H9 (cell line): ENCODE measurements at regions not wholly inside any gene's neighbourhood (a gene's known extent, or its start where the extent isn't known, plus 50 kb on each side); places are given as distances from the start of the nearest gene placed in this dataset.

Experiments
- DNase-seq: peaks from one replicate; pipeline ENCODE4 v3.0.0-alpha.2; 2017
- H2AFZ ChIP-seq: one replicate; pipeline ENCODE4 v1.6.1; 2013; ENCODE audit warnings: mild to moderate bottlenecking, low read length, control low read depth, moderate library complexity
- H2AK5ac ChIP-seq: 2 replicates; pipeline ENCODE4 v1.6.1; 2013; ENCODE audit warnings: low read length, control low read depth, mixed read lengths; ENCODE audit not compliant: insufficient read length
- H2BK120ac ChIP-seq: one replicate; pipeline ENCODE4 v1.6.1; 2013; ENCODE audit warnings: low read depth, mild to moderate bottlenecking, low read length, control low read depth, inconsistent platforms; ENCODE audit not compliant: poor library complexity, severe bottlenecking
- H2BK12ac ChIP-seq: 2 replicates; pipeline ENCODE4 v1.6.1; 2013; ENCODE audit warnings: low read length, control low read depth, mixed read lengths, low read depth; ENCODE audit not compliant: insufficient read length
- H2BK15ac ChIP-seq: 2 replicates; pipeline ENCODE4 v1.6.1; 2013; ENCODE audit warnings: low read depth, low read length, control low read depth
- H2BK20ac ChIP-seq: one replicate; pipeline ENCODE4 v1.6.1; 2013; ENCODE audit warnings: low read depth, mild to moderate bottlenecking, low read length, control low read depth, inconsistent platforms; ENCODE audit not compliant: poor library complexity, severe bottlenecking
- H2BK5ac ChIP-seq: 2 replicates; pipeline ENCODE4 v1.6.1; 2013; ENCODE audit warnings: low read length, control low read depth, mixed read lengths; ENCODE audit not compliant: insufficient read length
- H3K14ac ChIP-seq: 2 replicates; pipeline ENCODE4 v1.6.1; 2013; ENCODE audit warnings: low read length, control low read depth; ENCODE audit not compliant: insufficient read depth
- H3K18ac ChIP-seq: 2 replicates; pipeline ENCODE4 v1.6.1; 2013; ENCODE audit warnings: low read depth, mild to moderate bottlenecking, mixed read lengths, low read length, control low read depth; ENCODE audit not compliant: insufficient read length
- H3K23ac ChIP-seq: 2 replicates; pipeline ENCODE4 v1.6.1; 2013; ENCODE audit warnings: low read length, control low read depth, mixed read lengths, low read depth; ENCODE audit not compliant: insufficient read length
- H3K23me2 ChIP-seq: 2 replicates; pipeline ENCODE4 v1.6.1; 2013; ENCODE audit warnings: low read depth, mild to moderate bottlenecking, mixed read lengths, low read length, control low read depth; ENCODE audit not compliant: insufficient read length, poor library complexity, severe bottlenecking
- H3K27ac ChIP-seq: 2 replicates; pipeline ENCODE4 v1.5.1; 2013; ENCODE audit warnings: low read length, control low read depth, mixed read lengths, low read depth; ENCODE audit not compliant: insufficient read length
- H3K27me3 ChIP-seq: 2 replicates; pipeline ENCODE4 v1.6.1; 2013; ENCODE audit warnings: low read length, control low read depth, inconsistent platforms; ENCODE audit not compliant: insufficient read depth
- H3K4ac ChIP-seq: 2 replicates; pipeline ENCODE4 v1.6.1; 2013; ENCODE audit warnings: low read depth, mild to moderate bottlenecking, control low read depth, inconsistent platforms, low read length, moderate library complexity
- H3K4me1 ChIP-seq: 2 replicates; pipeline ENCODE4 v1.6.1; 2013; ENCODE audit warnings: low read length, control low read depth, inconsistent platforms; ENCODE audit not compliant: insufficient read depth
- H3K4me2 ChIP-seq: 2 replicates; pipeline ENCODE4 v1.6.1; 2013; ENCODE audit warnings: low read length, control low read depth, mixed read lengths; ENCODE audit not compliant: insufficient read length, insufficient read depth
- H3K56ac ChIP-seq: 2 replicates; pipeline ENCODE4 v1.6.1; 2013; ENCODE audit warnings: low read depth, mild to moderate bottlenecking, mixed read lengths, low read length, control low read depth; ENCODE audit not compliant: insufficient read length
- H3K79me1 ChIP-seq: 2 replicates; pipeline ENCODE4 v1.6.1; 2013; ENCODE audit warnings: low read depth, mild to moderate bottlenecking, moderate library complexity, low read length, control low read depth, inconsistent platforms; ENCODE audit not compliant: insufficient read depth, poor library complexity, severe bottlenecking
- H3K79me2 ChIP-seq: 2 replicates; pipeline ENCODE4 v1.6.1; 2013; ENCODE audit warnings: low read length, control low read depth, inconsistent platforms; ENCODE audit not compliant: insufficient read depth
- H3K9ac ChIP-seq: 2 replicates; pipeline ENCODE4 v1.6.1; 2013; ENCODE audit warnings: low read length, control low read depth, mixed read lengths; ENCODE audit not compliant: insufficient read length; ENCODE audit errors: extremely low read depth
- H3K9me3 ChIP-seq: one replicate; pipeline ENCODE4 v1.6.1; 2013; ENCODE audit warnings: low read depth, low read length, inconsistent platforms; ENCODE audit not compliant: control insufficient read depth
- H3T11ph ChIP-seq: one replicate; pipeline ENCODE4 v1.6.1; 2013; ENCODE audit warnings: mild to moderate bottlenecking, low read length, control low read depth, inconsistent platforms
- H4K20me1 ChIP-seq: one replicate; pipeline ENCODE4 v1.6.1; 2013; ENCODE audit not compliant: control insufficient read depth, insufficient read length, insufficient read depth
- H4K5ac ChIP-seq: 2 replicates; pipeline ENCODE4 v1.6.1; 2013; ENCODE audit warnings: low read depth, mild to moderate bottlenecking, mixed read lengths, low read length, control low read depth; ENCODE audit not compliant: insufficient read length
- H4K8ac ChIP-seq: replicated peaks from 2 replicates; pipeline ENCODE4 v1.6.1; 2013; ENCODE audit warnings: low read length, control low read depth, mixed read lengths, low read depth; ENCODE audit not compliant: insufficient read length
- H4K91ac ChIP-seq: 2 replicates; pipeline ENCODE4 v1.6.1; 2013; ENCODE audit warnings: low read depth, mild to moderate bottlenecking, moderate library complexity, mixed read lengths, low read length, control low read depth; ENCODE audit not compliant: insufficient read length
- H3K27ac Mint-ChIP-seq, 3 experiments: 2 replicates in 2 of 3; 3 replicates in 1 of 3; pipeline ENCODE4 v1.8.0; 2020 to 2021; ENCODE audit warnings: mixed read lengths in 3 of 3, mild to moderate bottlenecking in 1 of 3, moderate library complexity in 1 of 3
- H3K27me3 Mint-ChIP-seq: 2 replicates; pipeline ENCODE4 v1.8.0; 2021; ENCODE audit warnings: low read depth, mild to moderate bottlenecking, moderate library complexity, mixed read lengths
- H3K36me3 Mint-ChIP-seq, 3 experiments: 2 replicates in 2 of 3; 3 replicates in 1 of 3; pipeline ENCODE4 v1.8.0; 2020 to 2021; ENCODE audit warnings: low read depth in 3 of 3, mixed read lengths in 3 of 3; ENCODE audit not compliant: insufficient read depth in 1 of 3
- H3K4me1 Mint-ChIP-seq, 2 experiments: 2 replicates each; pipeline ENCODE4 v1.8.0; 2020; ENCODE audit warnings: mixed read lengths in 2 of 2
- H3K4me3 Mint-ChIP-seq, 2 experiments: 2 replicates in 1 of 2; 3 replicates in 1 of 2; pipeline ENCODE4 v1.8.0; 2020 to 2021; ENCODE audit warnings: mild to moderate bottlenecking in 2 of 2, mixed read lengths in 2 of 2, moderate library complexity in 1 of 2
- H3K9me3 Mint-ChIP-seq, 2 experiments: 2 replicates in 1 of 2; 3 replicates in 1 of 2; pipeline ENCODE4 v1.8.0; 2020; ENCODE audit warnings: mild to moderate bottlenecking in 2 of 2, mixed read lengths in 2 of 2, moderate library complexity in 1 of 2
- CTCF ChIP-seq: fragments of 200-600 bp; sonication (generic); conservative IDR thresholded peaks from 3 replicates; pipeline ENCODE4 v1.8.0; 2021; ENCODE audit warnings: antibody characterized with exemption, mild to moderate bottlenecking
- WGBS: extraction: QIAGEN DNeasy Blood & Tissue Kit; methylation state at CpG from one replicate; pipeline ENCODE4 v1.1.7; 2013; ENCODE audit warnings: missing lambda C conversion rate, low lambda C conversion rate, mixed read lengths; ENCODE audit not compliant: insufficient read length; ENCODE audit errors: extremely low coverage; 5-methylcytosine and 5-hydroxymethylcytosine counted together

- no peaks in the 10 kb centered on the region for H3K23me2 ChIP-seq
- no peak for DNase-seq
- TF ChIP-seq CTCF = no peak
- H3T11ph ChIP-seq = no peak overlapping the region
- H3K23ac ChIP-seq = no peak overlapping the region
- no peak overlapping the region for H2BK5ac ChIP-seq
- H4K5ac ChIP-seq = no peak overlapping the region
- no peak overlapping the region for H2BK12ac ChIP-seq
- no peak overlapping the region for H3K4ac ChIP-seq
- no peak overlapping the region for H2BK20ac ChIP-seq
- peaks cover 7% of the 10 kb centered on the region for H3K9me3 ChIP-seq
- Mint-ChIP-seq H3K36me3 (peaks cover 8 to 11% (median 10%) of the 10 kb centered on the region in 3 experiments), H3K4me1 (peaks cover 27 to 29% of the 10 kb centered on the region in 2 experiments), H3K27me3 (no peaks in the 10 kb centered on the region; the same call in 1 of the 2 replicates), H3K27ac (no peak overlapping the region), H3K9me3 (peaks cover 16 to 21% of the 10 kb centered on the region in 2 experiments; a peak in 4 of 5 replicates), H3K4me3 (no peak overlapping the region; a peak in 1 of 5 replicates)
- no peak overlapping the region for H3K56ac ChIP-seq
- H2AFZ ChIP-seq = no peak overlapping the region
- no peak overlapping the region for H3K14ac ChIP-seq
- H4K8ac ChIP-seq = no peak overlapping the region
- H4K20me1 ChIP-seq = no peaks in the 10 kb centered on the region
- no peak overlapping the region for H3K18ac ChIP-seq
- H3K9ac ChIP-seq = no peak overlapping the region
- peaks cover 4% of the 10 kb centered on the region for H3K4me1 ChIP-seq
- H2BK120ac ChIP-seq = no peak overlapping the region
- no peaks in the 10 kb centered on the region for H3K79me2 ChIP-seq
- no peaks in the 10 kb centered on the region for H3K27me3 ChIP-seq
- no peak overlapping the region for H2AK5ac ChIP-seq
- WGBS = no CpG with 5 or more reads among the region's 2 CpGs
- no peak overlapping the region for H3K4me2 ChIP-seq
- no peak overlapping the region for H3K27ac ChIP-seq
- H3K79me1 ChIP-seq = no peaks in the 10 kb centered on the region
- no peak overlapping the region for H2BK15ac ChIP-seq
- H4K91ac ChIP-seq = no peak overlapping the region
Measured at GRCh38 chr11:11086979-11087378, 229.1 kb upstream of the ZBED5 start.
